HG02610 (cell line): ENCODE measurements at regions not wholly inside any gene's neighbourhood (a gene's known extent, or its start where the extent isn't known, plus 50 kb on each side); places are given as distances from the start of the nearest gene placed in this dataset.

Source experiments
- ATAC-seq: cut with Tn5 transposase; IDR thresholded peaks from one replicate; pipeline ENCODE4 v1.9.1; 2021; ENCODE audit warnings: mild to moderate bottlenecking, moderate library complexity; ENCODE audit not compliant: unreplicated experiment

GRCh38 chr12:96132819-96133218 is 61.4 kb upstream of the ELK3 start:
- ATAC-seq = no peak

GRCh38 chr12:96134200-96134599 is 60.0 kb upstream of the ELK3 start:
- ATAC-seq = no peak

- no peak for ATAC-seq
These were observed 58.0 kb upstream of the ELK3 start for GRCh38 chr12:96136161-96136560.

- no peak for ATAC-seq
These were observed 57.3 kb upstream of the ELK3 start for GRCh38 chr12:96136725-96137378.

- ATAC-seq = no peak
These were observed 54.0 kb upstream of the ELK3 start for GRCh38 chr12:96140174-96140573.

GRCh38 chr12:96141216-96141912 is 52.8 kb upstream of the ELK3 start:
- no peak for ATAC-seq

- ATAC-seq = no peak
These were observed 50.8 kb upstream of the ELK3 start for GRCh38 chr12:96143392-96143791.

- ATAC-seq = no peak
These were observed 50.2 kb upstream of the ELK3 start for GRCh38 chr12:96143827-96144565.
